IMR-90 (cell line): ENCODE measurements at regions not wholly inside any gene's neighbourhood (a gene's known extent, or its start where the extent isn't known, plus 50 kb on each side); places are given as distances from the start of the nearest gene placed in this dataset.

ENCODE experiments used
- ATAC-seq: fragments of 200-7000 bp; cut with Tn5 transposase; 2 replicates; pipeline ENCODE4 v1.9.1; 2020; ENCODE audit warnings: low read depth, mild to moderate bottlenecking, moderate library complexity
- BruUV-seq: library from RNA; stranded (reverse); fragments of 400-500 nt; replicated peaks from 2 replicates; lab custom pipeline; 2021; lab: Mats Ljungman, UMichigan
- CTCF ChIA-PET: fragments of 300-600 bp; formaldehyde crosslinking; extraction: SDS; loops from one replicate; lab custom pipeline; 2021; ENCODE audit warnings: antibody characterized with exemption; lab: Yijun Ruan, JAX
- POLR2A ChIA-PET: fragments of 300-600 bp; sonication (Branson Sonifier 250); formaldehyde crosslinking; loops from one replicate; lab custom pipeline; 2022; ENCODE audit warnings: antibody characterized with exemption; ENCODE audit not compliant: unreplicated experiment; lab: Charles Lee
- DNase-seq: peaks from one replicate; pipeline ENCODE4 v3.0.0; 2013
- H2AFZ ChIP-seq: replicated peaks from 2 replicates; pipeline ENCODE3; 2013; ENCODE audit warnings: low read length, mild to moderate bottlenecking; ENCODE audit not compliant: poor library complexity
- H2AK5ac ChIP-seq: 2 replicates; pipeline ENCODE4 v1.6.1; 2013; ENCODE audit warnings: low read depth, low read length, inconsistent platforms
- H2AK9ac ChIP-seq: replicated peaks from 2 replicates; pipeline ENCODE3; 2013; ENCODE audit warnings: mild to moderate bottlenecking, low read depth, low read length, moderate library complexity; ENCODE audit not compliant: poor library complexity
- H2BK120ac ChIP-seq: 2 replicates; pipeline ENCODE4 v1.6.1; 2013; ENCODE audit warnings: low read depth, low read length, inconsistent platforms
- H2BK15ac ChIP-seq: 3 replicates; pipeline ENCODE4 v1.6.1; 2013; ENCODE audit warnings: low read depth, low read length, inconsistent platforms
- H2BK20ac ChIP-seq: 2 replicates; pipeline ENCODE4 v1.6.1; 2013; ENCODE audit warnings: low read depth, mild to moderate bottlenecking, inconsistent platforms, low read length, moderate library complexity
- H2BK5ac ChIP-seq: 2 replicates; pipeline ENCODE4 v1.6.1; 2013; ENCODE audit warnings: mild to moderate bottlenecking, low read depth, low read length, inconsistent platforms; ENCODE audit not compliant: poor library complexity, severe bottlenecking
- H3K14ac ChIP-seq: replicated peaks from 2 replicates; pipeline ENCODE4 v1.6.1; 2013; ENCODE audit warnings: low read depth, low read length, inconsistent platforms
- H3K18ac ChIP-seq: 2 replicates; pipeline ENCODE4 v1.6.1; 2013; ENCODE audit warnings: low read depth, low read length, control low read depth
- H3K23ac ChIP-seq: 2 replicates; pipeline ENCODE4 v1.6.1; 2013; ENCODE audit warnings: low read depth, low read length, inconsistent platforms
- H3K27ac ChIP-seq: 2 replicates; pipeline ENCODE4 v1.5.1; 2013; ENCODE audit warnings: mild to moderate bottlenecking, control low read depth, low read length; ENCODE audit not compliant: insufficient read depth
- H3K27me3 ChIP-seq: 2 replicates; pipeline ENCODE4 v1.6.1; 2013; ENCODE audit warnings: low read length; ENCODE audit not compliant: control insufficient read depth, insufficient read depth
- H3K36me3 ChIP-seq: 2 replicates; pipeline ENCODE4 v1.6.1; 2013; ENCODE audit warnings: low read length, mixed read lengths; ENCODE audit not compliant: control insufficient read depth, insufficient read depth
- H3K4ac ChIP-seq: 2 replicates; pipeline ENCODE4 v1.6.1; 2013; ENCODE audit warnings: low read depth, low read length, inconsistent platforms
- H3K4me1 ChIP-seq: 2 replicates; pipeline ENCODE4 v1.6.1; 2013; ENCODE audit warnings: low read length, mixed read lengths; ENCODE audit not compliant: control insufficient read depth, insufficient read depth
- H3K4me2 ChIP-seq: 2 replicates; pipeline ENCODE4 v1.6.1; 2013; ENCODE audit warnings: low read depth, mild to moderate bottlenecking, control low read depth, low read length, moderate library complexity
- H3K4me3 ChIP-seq: 2 replicates; pipeline ENCODE4 v1.5.1; 2013; ENCODE audit warnings: low read depth, mild to moderate bottlenecking, control low read depth, low read length, moderate library complexity; ENCODE audit not compliant: insufficient read depth
- H3K56ac ChIP-seq: 2 replicates; pipeline ENCODE4 v1.6.1; 2013; ENCODE audit warnings: low read length, inconsistent platforms; ENCODE audit not compliant: insufficient read depth; ENCODE audit errors: extremely low read depth
- H3K79me1 ChIP-seq, 2 experiments: 2 replicates each; pipeline ENCODE4 v1.6.1; 2013; ENCODE audit warnings: low read length in 2 of 2, inconsistent platforms in 1 of 2, low read depth in 1 of 2
- H3K9ac ChIP-seq: 2 replicates; pipeline ENCODE4 v1.6.1; 2013; ENCODE audit warnings: low read depth, low read length, control low read depth
- H3K9me1 ChIP-seq: 2 replicates; pipeline ENCODE4 v1.6.1; 2013; ENCODE audit warnings: low read length, inconsistent platforms; ENCODE audit not compliant: insufficient read depth
- H3K9me3 ChIP-seq: 2 replicates; pipeline ENCODE4 v1.6.1; 2013; ENCODE audit warnings: low read length; ENCODE audit not compliant: control insufficient read depth, insufficient read depth
- H4K20me1 ChIP-seq: 2 replicates; pipeline ENCODE4 v1.6.1; 2013; ENCODE audit warnings: low read length, inconsistent platforms; ENCODE audit not compliant: insufficient read depth
- H4K5ac ChIP-seq: 2 replicates; pipeline ENCODE4 v1.6.1; 2013; ENCODE audit warnings: mild to moderate bottlenecking, low read depth, low read length, control low read depth
- H4K8ac ChIP-seq, 2 experiments: 2 replicates each; pipeline ENCODE4 v1.6.1; 2013; ENCODE audit warnings: low read depth in 2 of 2, low read length in 2 of 2, control low read depth in 1 of 2, inconsistent platforms in 1 of 2
- H4K91ac ChIP-seq: 2 replicates; pipeline ENCODE4 v1.6.1; 2013; ENCODE audit warnings: low read depth, low read length, inconsistent platforms; ENCODE audit not compliant: insufficient read depth
- BHLHE40 ChIP-seq: fragments of 150-350 bp; IDR thresholded peaks from 2 replicates; pipeline ENCODE4 v1.6.1; 2016; ENCODE audit warnings: mild to moderate bottlenecking, low read depth, low read length
- CEBPB ChIP-seq: IDR thresholded peaks from 2 replicates; pipeline ENCODE4 v1.6.1; 2012; ENCODE audit warnings: low read depth, low read length, improper control_type of control experiment
- CHD1 ChIP-seq: IDR thresholded peaks from 2 replicates; pipeline ENCODE4 v1.6.1; 2012; ENCODE audit warnings: low read depth, low read length, improper control_type of control experiment
- FOS ChIP-seq: fragments of 150-350 bp; IDR thresholded peaks from 2 replicates; pipeline ENCODE4 v1.6.1; 2016; ENCODE audit warnings: low read depth, low read length
- MAFK ChIP-seq: IDR thresholded peaks from 2 replicates; pipeline ENCODE4 v1.6.1; 2012; ENCODE audit warnings: low read depth, low read length, improper control_type of control experiment
- MXI1 ChIP-seq: IDR thresholded peaks from 2 replicates; pipeline ENCODE4 v1.6.1; 2012; ENCODE audit warnings: low read depth, mild to moderate bottlenecking, low read length, moderate library complexity, borderline replicate concordance
- NFE2L2 ChIP-seq: fragments of 150-350 bp; IDR thresholded peaks from 2 replicates; pipeline ENCODE4 v1.6.1; 2016; ENCODE audit warnings: low read depth, mild to moderate bottlenecking, low read length
- RAD21 ChIP-seq: IDR thresholded peaks from 2 replicates; pipeline ENCODE4 v1.6.1; 2012; ENCODE audit warnings: low read length, improper control_type of control experiment
- RCOR1 ChIP-seq: IDR thresholded peaks from 2 replicates; pipeline ENCODE4 v1.6.1; 2012; ENCODE audit warnings: mild to moderate bottlenecking, low read length, improper control_type of control experiment; ENCODE audit not compliant: insufficient replicate concordance
- RFX5 ChIP-seq: IDR thresholded peaks from 2 replicates; pipeline ENCODE4 v1.8.0; 2012; ENCODE audit warnings: low read depth, mild to moderate bottlenecking, low read length, moderate library complexity
- WGBS, 2 experiments: methylation state at CpG; one replicate each; pipeline versions ENCODE4 v1.1.5 to v1.1.7; 2013; ENCODE audit warnings: missing lambda C conversion rate in 2 of 2; ENCODE audit not compliant: insufficient read length in 1 of 2; ENCODE audit errors: extremely low coverage in 2 of 2; 5-methylcytosine and 5-hydroxymethylcytosine counted together
- dilution Hi-C: fragments of 300-500 bp; cut with HindIII; formaldehyde crosslinking; loops from one replicate; pipeline ENCODE4 v1.14.3; 2018; ENCODE audit warnings: low sequenced_read_pairs; ENCODE audit not compliant: unreplicated experiment
- in situ Hi-C: fragments of 300-500 bp; cut with MboI; formaldehyde crosslinking; loops from 3 replicates; pipeline ENCODE4 v1.14.3; 2019; ENCODE audit warnings: low sequenced_read_pairs, inconsistent platforms, mixed read lengths
- intact Hi-C: fragments of 100-400 bp; cut with micrococcal nuclease; formaldehyde crosslinking; loops from 2 replicates; pipeline ENCODE4 v1.10.0; 2022
- TF ChIP-seq, protein P1 (sequence below): fragments of 150-350 bp; IDR thresholded peaks from 2 replicates; pipeline ENCODE4 v1.6.1; 2016; ENCODE audit warnings: low read depth, mild to moderate bottlenecking, low read length, moderate library complexity, borderline replicate concordance
- TF ChIP-seq, protein P2 (sequence below): conservative IDR thresholded peaks from 2 replicates; pipeline ENCODE4 v1.5.1; 2012; ENCODE audit warnings: mild to moderate bottlenecking, low read depth, low read length, improper control_type of control experiment

- H4K91ac ChIP-seq, result no peak overlapping the region
- H3K14ac ChIP-seq, result no peak overlapping the region
- no peak overlapping the region for H3K27ac ChIP-seq
- no peak overlapping the region for H2BK5ac ChIP-seq
- no peaks in the 10 kb centered on the region; the same call in 1 of the 2 replicates for H4K20me1 ChIP-seq
- no peak overlapping the region for H2BK20ac ChIP-seq
- no peaks in the 10 kb centered on the region for H3K36me3 ChIP-seq
- no peaks in the 10 kb centered on the region for H3K9me3 ChIP-seq
- ChIA-PET CTCF (no interaction called here), POLR2A (no interaction called here)
- no peak overlapping the region for H4K5ac ChIP-seq
- no peak overlapping the region for H3K9ac ChIP-seq
- no peak overlapping the region for H2AFZ ChIP-seq
- no peak overlapping the region for H3K56ac ChIP-seq
- H3K79me1 ChIP-seq, result no peaks in the 10 kb centered on the region
- H3K4ac ChIP-seq, result no peak overlapping the region
- no peak overlapping the region for H4K8ac ChIP-seq
- H3K4me3 ChIP-seq, result no peak overlapping the region
- H2AK5ac ChIP-seq, result no peak overlapping the region
- no peaks in the 10 kb centered on the region for H3K4me1 ChIP-seq
- intact Hi-C loops, result no loop called here
- no peak for TF ChIP-seq RAD21
- TF ChIP-seq CEBPB, result no peak
- TF ChIP-seq, protein P1, sequence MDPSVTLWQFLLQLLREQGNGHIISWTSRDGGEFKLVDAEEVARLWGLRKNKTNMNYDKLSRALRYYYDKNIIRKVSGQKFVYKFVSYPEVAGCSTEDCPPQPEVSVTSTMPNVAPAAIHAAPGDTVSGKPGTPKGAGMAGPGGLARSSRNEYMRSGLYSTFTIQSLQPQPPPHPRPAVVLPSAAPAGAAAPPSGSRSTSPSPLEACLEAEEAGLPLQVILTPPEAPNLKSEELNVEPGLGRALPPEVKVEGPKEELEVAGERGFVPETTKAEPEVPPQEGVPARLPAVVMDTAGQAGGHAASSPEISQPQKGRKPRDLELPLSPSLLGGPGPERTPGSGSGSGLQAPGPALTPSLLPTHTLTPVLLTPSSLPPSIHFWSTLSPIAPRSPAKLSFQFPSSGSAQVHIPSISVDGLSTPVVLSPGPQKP, result no peak
- TF ChIP-seq, protein P2, sequence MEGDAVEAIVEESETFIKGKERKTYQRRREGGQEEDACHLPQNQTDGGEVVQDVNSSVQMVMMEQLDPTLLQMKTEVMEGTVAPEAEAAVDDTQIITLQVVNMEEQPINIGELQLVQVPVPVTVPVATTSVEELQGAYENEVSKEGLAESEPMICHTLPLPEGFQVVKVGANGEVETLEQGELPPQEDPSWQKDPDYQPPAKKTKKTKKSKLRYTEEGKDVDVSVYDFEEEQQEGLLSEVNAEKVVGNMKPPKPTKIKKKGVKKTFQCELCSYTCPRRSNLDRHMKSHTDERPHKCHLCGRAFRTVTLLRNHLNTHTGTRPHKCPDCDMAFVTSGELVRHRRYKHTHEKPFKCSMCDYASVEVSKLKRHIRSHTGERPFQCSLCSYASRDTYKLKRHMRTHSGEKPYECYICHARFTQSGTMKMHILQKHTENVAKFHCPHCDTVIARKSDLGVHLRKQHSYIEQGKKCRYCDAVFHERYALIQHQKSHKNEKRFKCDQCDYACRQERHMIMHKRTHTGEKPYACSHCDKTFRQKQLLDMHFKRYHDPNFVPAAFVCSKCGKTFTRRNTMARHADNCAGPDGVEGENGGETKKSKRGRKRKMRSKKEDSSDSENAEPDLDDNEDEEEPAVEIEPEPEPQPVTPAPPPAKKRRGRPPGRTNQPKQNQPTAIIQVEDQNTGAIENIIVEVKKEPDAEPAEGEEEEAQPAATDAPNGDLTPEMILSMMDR, result no peak
- TF ChIP-seq MXI1, result no peak
- no peak for TF ChIP-seq RCOR1
- no peak for TF ChIP-seq BHLHE40
- no peak for TF ChIP-seq FOS
- TF ChIP-seq CHD1, result no peak
- TF ChIP-seq RFX5, result no peak
- no peak for TF ChIP-seq NFE2L2
- no peak for TF ChIP-seq MAFK
- ATAC-seq (no peak), DNase-seq (no peak)
- H2BK120ac ChIP-seq, result no peak overlapping the region
- BruUV-seq, result no TSS peak
- no CpG with 5 or more reads among the region's 4 CpGs for WGBS, 2 experiments
- no peak overlapping the region for H2AK9ac ChIP-seq
- in situ Hi-C loops, result no loop called here
- no peaks in the 10 kb centered on the region for H3K9me1 ChIP-seq
- no peak overlapping the region for H2BK15ac ChIP-seq
- H3K27me3 ChIP-seq, result no peaks in the 10 kb centered on the region; the same call in 1 of the 2 replicates
- H3K4me2 ChIP-seq, result no peak overlapping the region
- H3K23ac ChIP-seq, result no peak overlapping the region
- H3K18ac ChIP-seq, result no peak overlapping the region
- dilution Hi-C loops, result no loop called here
Measured at GRCh38 chr1:30525631-30525970, 197.8 kb downstream of the MATN1 start.
